ENCODE measurements at regions not wholly inside any gene's neighbourhood (a gene's known extent, or its start where the extent isn't known, plus 50 kb on each side); places are given as distances from the start of the nearest gene placed in this dataset.

GRCh38 chr6:105616521-105616920, 213.6 kb upstream of the PREP start:
- TF ChIP-seq E2F5 (CRISPR knock-in tag; conservative IDR thresholded peaks at IDR 0.05), result no peak
- no peak for TF ChIP-seq ZNF34 (CRISPR knock-in tag; IDR thresholded peaks at IDR 0.05; ENCODE audit: borderline replicate concordance)
- no peak for TF ChIP-seq EZH2 (conservative IDR thresholded peaks at IDR 0.05; ENCODE audit: low read depth, low read length)
- TF ChIP-seq MTA3 (CRISPR knock-in tag; IDR thresholded peaks at IDR 0.05), result no peak
- no peak for TF ChIP-seq TIGD3 (CRISPR knock-in tag; IDR thresholded peaks at IDR 0.05; ENCODE audit: borderline replicate concordance)
- TF ChIP-seq FOXO4 (CRISPR knock-in tag; conservative IDR thresholded peaks at IDR 0.05), result no peak
- no peak for TF ChIP-seq POLR2A (IDR thresholded peaks at IDR 0.05; ENCODE audit: insufficient read depth in 1 of 2, low read depth in 2 of 2, low read length in 2 of 2)
- no peak for TF ChIP-seq CBFB (CRISPR knock-in tag; IDR thresholded peaks at IDR 0.05)
- no peak for TF ChIP-seq ATF3 (CRISPR knock-in tag; IDR thresholded peaks at IDR 0.05)
- no peak for TF ChIP-seq CTCF (CRISPR knock-in tag; IDR thresholded peaks at IDR 0.05)
- no peak for TF ChIP-seq HNF1B (CRISPR knock-in tag; IDR thresholded peaks at IDR 0.05)
- no peak for TF ChIP-seq FOXP1 (IDR thresholded peaks at IDR 0.05)
- TF ChIP-seq FOXP1 (CRISPR knock-in tag; IDR thresholded peaks at IDR 0.05), result no peak
